Naive B cell (primary cell): ENCODE measurements at regions not wholly inside any gene's neighbourhood (a gene's known extent, or its start where the extent isn't known, plus 50 kb on each side); places are given as distances from the start of the nearest gene placed in this dataset.
A peak's percentile ranks its signal among the peaks of the same experiment; 100 is the strongest.

Experiments
- ATAC-seq, 2 donors: fragments of 150-1000 bp; cut with Tn5 transposase; 2 replicates each; pipeline ENCODE4 v1.10.0; 2021; ENCODE audit warnings: low read depth in 2 of 2, mild to moderate bottlenecking in 2 of 2, moderate library complexity in 2 of 2
- DNase-seq: peaks from one replicate; pipeline ENCODE4 v3.0.0; 2022
- H3K27ac Mint-ChIP-seq, 6 donors: one replicate each; pipeline ENCODE4 v1.8.0; 2020 to 2022; ENCODE audit warnings: mild to moderate bottlenecking in 6 of 6, mixed read lengths in 6 of 6, moderate library complexity in 5 of 6, inconsistent platforms in 2 of 6
- H3K27me3 Mint-ChIP-seq, 3 donors: one replicate each; pipeline ENCODE4 v1.8.0; 2021 to 2022; ENCODE audit warnings: mixed read lengths in 3 of 3, mild to moderate bottlenecking in 1 of 3
- H3K36me3 Mint-ChIP-seq, 2 donors: one replicate each; pipeline ENCODE4 v1.8.0; 2020 to 2022; ENCODE audit warnings: mixed read lengths in 2 of 2, inconsistent platforms in 1 of 2, mild to moderate bottlenecking in 1 of 2
- H3K4me1 Mint-ChIP-seq, 3 donors: one replicate each; pipeline ENCODE4 v1.8.0; 2020 to 2022; ENCODE audit warnings: mixed read lengths in 3 of 3, inconsistent platforms in 1 of 3, mild to moderate bottlenecking in 1 of 3, moderate library complexity in 1 of 3
- H3K4me3 Mint-ChIP-seq, 8 donors: one replicate each; pipeline ENCODE4 v1.8.0; 2020 to 2022; ENCODE audit warnings: mild to moderate bottlenecking in 8 of 8, mixed read lengths in 8 of 8, moderate library complexity in 8 of 8, inconsistent platforms in 2 of 8
- H3K9me3 Mint-ChIP-seq, 7 donors: one replicate each; pipeline ENCODE4 v1.8.0; 2020 to 2022; ENCODE audit warnings: mixed read lengths in 7 of 7, mild to moderate bottlenecking in 5 of 7, inconsistent platforms in 2 of 7, moderate library complexity in 1 of 7

- DNase-seq (no peak), ATAC-seq (no peak)
- Mint-ChIP-seq H3K27me3 (no peaks in the 10 kb centered on the region), H3K36me3 (no peaks in the 10 kb centered on the region), H3K9me3 (peaks cover 0 to 2% (median 0%) of the 10 kb centered on the region in 7 donors), H3K4me1 (no peaks in the 10 kb centered on the region), H3K27ac (no peak overlapping the region), H3K4me3 (no peak overlapping the region)
Observed at GRCh38 chr5:97417986-97418385, 234.9 kb upstream of the RIOK2 start.

- H3K27me3 Mint-ChIP-seq: no peaks in the 10 kb centered on the region
- DNase-seq (no peak), ATAC-seq (no peak)
- no peak overlapping the region for H3K4me3 Mint-ChIP-seq
- no peaks in the 10 kb centered on the region for H3K4me1 Mint-ChIP-seq
- no peak overlapping the region for H3K27ac Mint-ChIP-seq
- H3K9me3 Mint-ChIP-seq: peaks cover 0 to 2% (median 0%) of the 10 kb centered on the region in 7 donors
- H3K36me3 Mint-ChIP-seq: no peaks in the 10 kb centered on the region
Observed at GRCh38 chr5:97418462-97418861, 235.4 kb upstream of the RIOK2 start.

- ATAC-seq: no peak
- Mint-ChIP-seq H3K27me3 (no peaks in the 10 kb centered on the region), H3K4me3 (no peak overlapping the region), H3K9me3 (peaks cover 0 to 2% (median 0%) of the 10 kb centered on the region in 7 donors), H3K36me3 (no peaks in the 10 kb centered on the region), H3K4me1 (no peaks in the 10 kb centered on the region), H3K27ac (no peak overlapping the region)
- DNase-seq: no peak
Observed at GRCh38 chr5:97420646-97421045, 237.6 kb upstream of the RIOK2 start.

GRCh38 chr5:97422678-97423077, 239.6 kb upstream of the RIOK2 start:
- ATAC-seq: no peak
- Mint-ChIP-seq H3K27ac (no peak overlapping the region), H3K4me1 (no peaks in the 10 kb centered on the region), H3K27me3 (no peaks in the 10 kb centered on the region), H3K4me3 (no peak overlapping the region), H3K36me3 (no peaks in the 10 kb centered on the region), H3K9me3 (peaks cover 0 to 2% (median 0%) of the 10 kb centered on the region in 7 donors)
- DNase-seq: no peak

- Mint-ChIP-seq H3K36me3 (no peaks in the 10 kb centered on the region), H3K27me3 (no peaks in the 10 kb centered on the region), H3K4me1 (no peaks in the 10 kb centered on the region), H3K4me3 (peak overlapping the region in 1 of 8 donors; percentile 26), H3K9me3 (no peaks in the 10 kb centered on the region), H3K27ac (no peak overlapping the region)
- no peak for DNase-seq
- no peak for ATAC-seq
Observed at GRCh38 chr5:97425511-97425910, 242.5 kb upstream of the RIOK2 start.

- H3K4me3 Mint-ChIP-seq: no peak overlapping the region
- H3K27ac Mint-ChIP-seq: no peak overlapping the region
- no peak for ATAC-seq
- H3K4me1 Mint-ChIP-seq: no peaks in the 10 kb centered on the region
- no peaks in the 10 kb centered on the region for H3K27me3 Mint-ChIP-seq
- H3K9me3 Mint-ChIP-seq: no peaks in the 10 kb centered on the region
- H3K36me3 Mint-ChIP-seq: no peaks in the 10 kb centered on the region
- DNase-seq: no peak
Observed at GRCh38 chr5:97427235-97427634, 244.2 kb upstream of the RIOK2 start.

- Mint-ChIP-seq H3K36me3 (peaks cover 0 to 8% of the 10 kb centered on the region in 2 donors), H3K27me3 (no peaks in the 10 kb centered on the region), H3K9me3 (no peaks in the 10 kb centered on the region), H3K27ac (no peak overlapping the region), H3K4me3 (no peak overlapping the region), H3K4me1 (no peaks in the 10 kb centered on the region)
- no peak for DNase-seq
- no peak for ATAC-seq
Observed at GRCh38 chr5:97434021-97434420, 251.0 kb upstream of the RIOK2 start.

GRCh38 chr5:97436405-97436804, 253.4 kb upstream of the RIOK2 start:
- Mint-ChIP-seq H3K4me1 (no peaks in the 10 kb centered on the region), H3K9me3 (peaks cover 2 to 11% (median 4%) of the 10 kb centered on the region in 7 donors), H3K27me3 (no peaks in the 10 kb centered on the region), H3K4me3 (no peak overlapping the region), H3K27ac (no peak overlapping the region), H3K36me3 (peaks cover 11 to 14% of the 10 kb centered on the region in 2 donors)
- ATAC-seq (no peak), DNase-seq (no peak)

DNA sequence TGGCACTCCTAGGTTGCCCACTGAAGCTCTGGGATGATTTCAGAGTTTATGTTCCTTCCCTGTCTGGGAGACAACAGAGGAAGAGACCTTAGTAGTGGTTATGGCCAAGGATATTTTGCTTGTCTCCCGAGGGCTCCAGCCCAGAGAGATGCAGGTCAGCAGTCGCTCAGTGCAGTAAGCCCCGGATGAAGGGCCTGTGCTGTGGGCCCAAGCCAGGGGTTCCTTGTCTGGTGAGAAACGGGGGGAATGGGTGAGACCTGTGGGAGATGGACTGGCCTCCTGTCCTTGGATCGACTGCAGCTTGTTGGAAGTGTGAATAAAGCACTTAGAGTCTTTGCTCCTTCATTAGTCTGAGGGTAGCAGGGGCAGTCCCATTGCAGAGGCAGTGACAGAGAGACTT, 260.7 kb upstream of the RIOK2 start:
- H3K27ac Mint-ChIP-seq: no peak overlapping the region
- peaks cover 37 to 50% of the 10 kb centered on the region in 2 donors for H3K36me3 Mint-ChIP-seq
- H3K4me1 Mint-ChIP-seq: no peaks in the 10 kb centered on the region
- no peak overlapping the region for H3K4me3 Mint-ChIP-seq
- no peaks in the 10 kb centered on the region for H3K27me3 Mint-ChIP-seq
- ATAC-seq (no peak), DNase-seq (no peak)
- H3K9me3 Mint-ChIP-seq: peaks cover 8 to 57% (median 38%) of the 10 kb centered on the region in 7 donors

GRCh38 chr5:97449172-97449571, 266.1 kb upstream of the RIOK2 start:
- DNase-seq (no peak), ATAC-seq (no peak)
- Mint-ChIP-seq H3K27ac (no peak overlapping the region), H3K27me3 (no peaks in the 10 kb centered on the region), H3K9me3 (peaks cover 0 to 20% (median 13%) of the 10 kb centered on the region in 7 donors), H3K4me3 (no peak overlapping the region), H3K4me1 (no peaks in the 10 kb centered on the region), H3K36me3 (peaks cover 11 to 21% of the 10 kb centered on the region in 2 donors)

DNA sequence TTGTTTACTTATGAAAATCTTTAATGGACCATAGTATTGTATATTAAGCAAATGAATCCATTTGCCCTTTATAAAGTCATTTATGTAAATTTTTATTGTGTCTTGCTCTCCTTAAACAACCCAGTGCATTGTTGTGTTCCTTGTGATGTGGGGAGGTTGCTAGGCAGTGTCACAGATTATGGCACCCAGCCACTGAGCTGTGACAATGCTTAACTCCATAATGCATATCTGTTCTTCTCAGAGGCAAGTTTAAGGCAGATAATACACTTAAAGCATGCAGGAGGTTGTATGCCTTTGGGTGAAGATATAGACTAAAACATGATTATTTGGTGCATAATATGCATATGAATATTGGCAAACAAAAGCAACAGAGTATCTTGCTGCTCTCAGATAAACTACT, 269.6 kb upstream of the RIOK2 start:
- Mint-ChIP-seq H3K4me1 (no peaks in the 10 kb centered on the region), H3K27me3 (no peaks in the 10 kb centered on the region), H3K4me3 (no peak overlapping the region), H3K36me3 (peaks cover 5 to 8% of the 10 kb centered on the region in 2 donors), H3K27ac (no peak overlapping the region), H3K9me3 (peaks cover 0 to 8% (median 2%) of the 10 kb centered on the region in 7 donors)
- DNase-seq: no peak
- ATAC-seq: no peak

DNA sequence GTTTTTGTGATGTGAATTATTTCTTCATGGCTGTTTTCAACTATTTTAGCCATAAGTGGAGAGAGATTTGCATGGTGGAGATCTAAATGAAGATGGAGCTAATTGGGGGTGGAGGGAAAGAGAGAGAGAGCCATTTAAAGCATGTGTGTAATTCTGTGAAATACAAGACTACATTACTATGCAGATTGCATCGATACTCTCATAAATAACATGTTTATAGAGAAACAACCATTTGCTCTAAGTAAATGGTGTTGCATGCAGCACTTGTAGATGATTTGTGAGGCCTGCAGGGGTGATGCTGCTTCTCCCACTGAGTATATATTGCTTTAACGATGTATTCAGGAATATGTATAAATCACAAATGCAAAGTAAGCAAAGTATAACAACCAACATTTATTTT, 270.2 kb upstream of the RIOK2 start:
- Mint-ChIP-seq H3K36me3 (peaks cover 0 to 8% of the 10 kb centered on the region in 2 donors), H3K4me3 (no peak overlapping the region), H3K9me3 (peaks cover 0 to 3% (median 0%) of the 10 kb centered on the region in 7 donors), H3K27ac (no peak overlapping the region), H3K27me3 (no peaks in the 10 kb centered on the region), H3K4me1 (no peaks in the 10 kb centered on the region)
- DNase-seq (no peak), ATAC-seq (no peak)

GRCh38 chr5:97454015-97454414, 271.0 kb upstream of the RIOK2 start:
- no peak for ATAC-seq

DNA sequence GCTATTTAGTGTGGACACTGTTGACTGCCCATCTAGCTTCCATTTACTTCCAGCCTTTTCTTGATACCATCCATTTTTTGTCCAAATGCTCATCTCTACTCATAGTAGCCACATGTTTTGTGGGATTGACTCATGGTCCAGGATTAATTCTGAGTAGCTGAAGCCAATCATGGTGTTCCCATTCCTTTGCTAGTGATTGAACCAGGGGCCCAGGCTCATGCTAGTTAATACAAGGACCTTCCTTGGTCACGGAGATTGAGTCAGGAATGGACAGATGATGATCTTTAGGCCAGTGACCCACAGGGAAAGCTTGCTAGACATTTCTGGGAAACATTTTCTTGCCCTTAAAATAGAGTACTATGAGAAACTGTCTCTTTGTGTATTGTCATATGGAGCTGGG, 272.9 kb upstream of the RIOK2 start:
- H3K36me3 Mint-ChIP-seq: no peaks in the 10 kb centered on the region
- H3K4me1 Mint-ChIP-seq: peaks cover 0 to 4% (median 0%) of the 10 kb centered on the region in 3 donors
- no peak overlapping the region for H3K4me3 Mint-ChIP-seq
- H3K27ac Mint-ChIP-seq: no peak overlapping the region
- ATAC-seq (no peak), DNase-seq (no peak)
- no peaks in the 10 kb centered on the region for H3K27me3 Mint-ChIP-seq
- no peaks in the 10 kb centered on the region for H3K9me3 Mint-ChIP-seq

More at GRCh38 chr5:97454015-97454414, 271.0 kb upstream of the RIOK2 start:
- Mint-ChIP-seq H3K4me1 (peaks cover 0 to 4% (median 0%) of the 10 kb centered on the region in 3 donors), H3K36me3 (peaks cover 0 to 8% of the 10 kb centered on the region in 2 donors), H3K4me3 (no peak overlapping the region), H3K9me3 (no peaks in the 10 kb centered on the region), H3K27ac (no peak overlapping the region), H3K27me3 (no peaks in the 10 kb centered on the region)
- DNase-seq: no peak

DNA sequence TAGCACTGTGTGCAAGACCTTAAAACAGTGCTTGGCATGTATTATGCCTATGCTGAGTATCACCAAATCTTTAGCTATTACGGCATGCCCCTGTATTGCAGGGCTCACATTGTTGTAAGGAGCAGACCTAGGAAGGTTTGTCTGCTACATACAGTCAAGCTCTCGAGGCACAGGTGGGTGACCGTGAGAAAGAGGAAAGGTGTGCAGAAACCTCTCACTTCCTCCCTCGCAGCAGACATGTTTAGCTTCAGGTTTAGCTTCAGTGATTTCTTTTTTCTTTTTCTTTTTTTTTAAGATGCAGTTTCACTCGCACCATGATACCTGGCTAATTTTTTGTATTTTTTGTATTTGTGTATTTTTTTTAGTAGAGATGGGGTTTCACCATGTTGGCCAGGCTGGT, 275.8 kb upstream of the RIOK2 start:
- peaks cover 0 to 4% (median 0%) of the 10 kb centered on the region in 3 donors for H3K4me1 Mint-ChIP-seq
- no peak for DNase-seq
- no peaks in the 10 kb centered on the region for H3K36me3 Mint-ChIP-seq
- ATAC-seq: peak in 1 of 2 donors; percentile 51
- peaks cover 0 to 7% (median under 1%) of the 10 kb centered on the region in 7 donors for H3K9me3 Mint-ChIP-seq
- no peak overlapping the region for H3K4me3 Mint-ChIP-seq
- H3K27ac Mint-ChIP-seq: no peak overlapping the region
- H3K27me3 Mint-ChIP-seq: no peaks in the 10 kb centered on the region
